Mesenchymal stem cell (in vitro differentiated cells and primary cell): ENCODE measurements at regions not wholly inside any gene's neighbourhood (a gene's known extent, or its start where the extent isn't known, plus 50 kb on each side); places are given as distances from the start of the nearest gene placed in this dataset.

Source experiments
- DNase-seq: peaks from one replicate; pipeline ENCODE4 v3.0.0-alpha.2; 2013
- H2AFZ ChIP-seq: one replicate; pipeline ENCODE4 v1.6.1; 2013; ENCODE audit warnings: low read depth, mild to moderate bottlenecking, control low read depth, inconsistent platforms, low read length, moderate library complexity
- H2AK5ac ChIP-seq: 2 replicates; pipeline ENCODE4 v1.6.1; 2013; ENCODE audit warnings: low read length, moderate library complexity, mild to moderate bottlenecking, inconsistent platforms; ENCODE audit not compliant: severe bottlenecking
- H2BK120ac ChIP-seq: one replicate; pipeline ENCODE4 v1.6.1; 2013; ENCODE audit warnings: low read depth, mild to moderate bottlenecking, inconsistent platforms, low read length, moderate library complexity
- H2BK12ac ChIP-seq, 2 experiments: one replicate each; pipeline ENCODE4 v1.6.1; 2013; ENCODE audit warnings: inconsistent platforms in 2 of 2, low read length in 2 of 2, mild to moderate bottlenecking in 2 of 2, moderate library complexity in 2 of 2, control low read depth in 1 of 2
- H2BK15ac ChIP-seq: one replicate; pipeline ENCODE4 v1.6.1; 2013; ENCODE audit warnings: mild to moderate bottlenecking, low read depth, inconsistent platforms; ENCODE audit not compliant: poor library complexity, severe bottlenecking
- H2BK5ac ChIP-seq: 2 replicates; pipeline ENCODE4 v1.6.1; 2013; ENCODE audit warnings: low read depth, mild to moderate bottlenecking, low read length, control low read depth, inconsistent platforms; ENCODE audit not compliant: poor library complexity, severe bottlenecking
- H3K14ac ChIP-seq, 2 experiments: one replicate each; pipeline ENCODE4 v1.6.1; 2013; ENCODE audit warnings: inconsistent platforms in 2 of 2, low read length in 2 of 2, control low read depth in 1 of 2, mild to moderate bottlenecking in 1 of 2, moderate library complexity in 1 of 2
- H3K18ac ChIP-seq, 2 experiments: one replicate each; pipeline ENCODE4 v1.6.1; 2013; ENCODE audit warnings: inconsistent platforms in 2 of 2, low read length in 2 of 2, control low read depth in 1 of 2, low read depth in 1 of 2, mild to moderate bottlenecking in 1 of 2
- H3K23ac ChIP-seq, 2 experiments: one replicate each; pipeline ENCODE4 v1.6.1; 2013; ENCODE audit warnings: inconsistent platforms in 2 of 2, low read length in 2 of 2, mild to moderate bottlenecking in 2 of 2, moderate library complexity in 2 of 2, control low read depth in 1 of 2
- H3K27ac ChIP-seq: 2 replicates; pipeline ENCODE4 v1.5.1; 2013; ENCODE audit warnings: mild to moderate bottlenecking, moderate library complexity, low read length, control low read depth, inconsistent platforms; ENCODE audit not compliant: poor library complexity, severe bottlenecking
- H3K27me3 ChIP-seq, 2 experiments: 2 replicates each; pipeline versions ENCODE4 v1.6.1 to v1.7.0; 2013; ENCODE audit warnings: low read length in 2 of 2, mild to moderate bottlenecking in 2 of 2, moderate library complexity in 2 of 2, control low read depth in 1 of 2, inconsistent platforms in 1 of 2; ENCODE audit not compliant: control insufficient read depth in 1 of 2, insufficient read depth in 1 of 2
- H3K36me3 ChIP-seq, 2 experiments: 2 replicates each; pipeline versions ENCODE4 v1.6.1 to v1.7.0; 2013; ENCODE audit warnings: low read length in 2 of 2, control low read depth in 1 of 2, inconsistent platforms in 1 of 2, low read depth in 1 of 2, mild to moderate bottlenecking in 1 of 2; ENCODE audit not compliant: insufficient read depth in 2 of 2, control insufficient read depth in 1 of 2
- H3K4ac ChIP-seq, 2 experiments: one replicate each; pipeline ENCODE4 v1.6.1; 2013; ENCODE audit warnings: inconsistent platforms in 2 of 2, low read length in 2 of 2, mild to moderate bottlenecking in 2 of 2, moderate library complexity in 2 of 2, control low read depth in 1 of 2, low read depth in 1 of 2
- H3K4me1 ChIP-seq: 2 replicates; pipeline ENCODE4 v1.6.1; 2013; ENCODE audit warnings: low read depth, low read length, control low read depth; ENCODE audit not compliant: control insufficient read depth, insufficient read depth
- H3K4me2 ChIP-seq: 2 replicates; pipeline ENCODE4 v1.6.1; 2013; ENCODE audit warnings: low read length, mild to moderate bottlenecking, inconsistent platforms; ENCODE audit not compliant: poor library complexity, severe bottlenecking
- H3K4me3 ChIP-seq, 2 experiments: 2 replicates each; pipeline versions ENCODE4 v1.5.1 to v1.7.0; 2013; ENCODE audit warnings: low read length in 2 of 2, mild to moderate bottlenecking in 2 of 2, control low read depth in 1 of 2, low read depth in 1 of 2; ENCODE audit not compliant: insufficient read depth in 1 of 2
- H3K79me1 ChIP-seq: replicated peaks from 2 replicates; pipeline ENCODE4 v1.6.1; 2013; ENCODE audit warnings: mild to moderate bottlenecking, control low read depth, low read length, inconsistent platforms; ENCODE audit not compliant: poor library complexity, severe bottlenecking
- H3K9ac ChIP-seq: 2 replicates; pipeline ENCODE4 v1.7.0; 2013; ENCODE audit warnings: mild to moderate bottlenecking, low read length, moderate library complexity
- H3K9me3 ChIP-seq: 2 replicates; pipeline ENCODE4 v1.7.0; 2013; ENCODE audit warnings: mild to moderate bottlenecking, low read length; ENCODE audit not compliant: control insufficient read depth
- H4K8ac ChIP-seq: one replicate; pipeline ENCODE4 v1.6.1; 2013; ENCODE audit warnings: inconsistent platforms, mild to moderate bottlenecking, low read length, moderate library complexity
- H4K91ac ChIP-seq: one replicate; pipeline ENCODE4 v1.6.1; 2013; ENCODE audit warnings: mild to moderate bottlenecking, low read length, inconsistent platforms
- WGBS: methylation state at CpG from one replicate; pipeline ENCODE4 v1.1.7; 2013; ENCODE audit warnings: mixed read lengths; 5-methylcytosine and 5-hydroxymethylcytosine counted together

DNA sequence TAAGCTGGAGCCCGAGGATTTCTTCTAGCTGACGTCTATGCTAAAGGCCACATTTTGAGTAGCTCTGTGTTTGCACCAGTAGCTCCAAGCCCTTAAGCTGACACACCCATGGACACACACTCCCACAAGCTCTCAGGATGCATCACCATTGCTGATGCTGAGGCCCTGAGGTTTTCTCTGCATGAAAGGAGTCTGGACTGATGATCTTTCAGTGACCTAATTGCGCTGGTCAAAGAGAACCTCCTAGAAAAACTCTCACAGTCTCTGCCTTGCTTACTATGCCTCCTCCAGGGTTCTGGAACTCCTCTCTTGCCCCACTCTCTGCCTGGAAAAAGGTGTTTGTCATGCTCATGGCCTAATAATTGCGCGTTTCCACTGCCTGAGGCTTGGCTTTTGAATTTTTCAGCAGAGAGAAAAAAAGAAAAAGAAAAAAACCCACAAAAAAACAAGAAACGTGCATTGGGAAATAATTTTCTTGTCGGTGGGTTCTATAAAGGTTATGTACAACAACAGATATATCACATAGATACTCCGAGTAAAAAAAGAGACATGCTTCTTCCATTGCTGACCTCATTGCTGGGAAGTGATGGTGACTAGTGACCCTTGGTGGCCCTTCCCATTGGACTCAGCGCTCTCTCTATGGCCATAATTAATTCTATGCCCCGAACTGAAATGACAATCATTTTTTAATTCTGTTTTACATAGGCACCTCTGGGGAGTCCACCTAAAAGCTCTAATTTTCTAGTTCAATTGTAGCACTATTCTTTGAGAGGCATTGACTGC, 297.0 kb downstream of the TDRD15 start:
- Histone ChIP-seq H2AK5ac (no peak overlapping the region), H3K9ac (no peak overlapping the region), H3K27ac (no peak overlapping the region), H3K4ac (no peak overlapping the region), H2BK15ac (no peak overlapping the region), H2BK5ac (no peak overlapping the region), H2BK12ac (no peak overlapping the region), H3K27me3 (no peaks in the 10 kb centered on the region), H3K79me1 (no peaks in the 10 kb centered on the region), H4K91ac (no peak overlapping the region), H3K9me3 (no peaks in the 10 kb centered on the region), H2AFZ (no peak overlapping the region), H3K14ac (no peak overlapping the region), H3K18ac (no peak overlapping the region), H2BK120ac (no peak overlapping the region), H3K4me3 (no peak overlapping the region), H4K8ac (no peak overlapping the region), H3K23ac (no peak overlapping the region), H3K4me1 (no peaks in the 10 kb centered on the region), H3K4me2 (no peak overlapping the region), H3K36me3 (no peaks in the 10 kb centered on the region)
- DNase-seq, result peak; percentile 24
- WGBS, result 94% methylated on average over 9 of the region's 10 CpGs

GRCh38 chr2:21422050-21422449, 298.3 kb downstream of the TDRD15 start:
- Histone ChIP-seq H2AK5ac (no peak overlapping the region), H2BK15ac (no peak overlapping the region), H3K14ac (no peak overlapping the region), H3K9me3 (no peaks in the 10 kb centered on the region), H2BK5ac (no peak overlapping the region), H3K79me1 (no peaks in the 10 kb centered on the region), H3K18ac (peak overlapping the region in 1 of 2 experiments; percentile 34), H3K4me1 (no peaks in the 10 kb centered on the region), H4K8ac (no peak overlapping the region), H3K27ac (no peak overlapping the region), H3K23ac (no peak overlapping the region), H2AFZ (no peak overlapping the region), H3K4me3 (no peak overlapping the region), H2BK12ac (peak overlapping the region in 1 of 2 experiments; percentile 87), H3K4me2 (no peak overlapping the region), H3K36me3 (no peaks in the 10 kb centered on the region), H3K27me3 (no peaks in the 10 kb centered on the region), H2BK120ac (no peak overlapping the region), H3K4ac (peak overlapping the region in 1 of 2 experiments; percentile 35), H4K91ac (no peak overlapping the region), H3K9ac (no peak overlapping the region)
- WGBS, result 50% methylated on average over 2 of the region's 2 CpGs
- DNase-seq, result peak; percentile 44

DNA sequence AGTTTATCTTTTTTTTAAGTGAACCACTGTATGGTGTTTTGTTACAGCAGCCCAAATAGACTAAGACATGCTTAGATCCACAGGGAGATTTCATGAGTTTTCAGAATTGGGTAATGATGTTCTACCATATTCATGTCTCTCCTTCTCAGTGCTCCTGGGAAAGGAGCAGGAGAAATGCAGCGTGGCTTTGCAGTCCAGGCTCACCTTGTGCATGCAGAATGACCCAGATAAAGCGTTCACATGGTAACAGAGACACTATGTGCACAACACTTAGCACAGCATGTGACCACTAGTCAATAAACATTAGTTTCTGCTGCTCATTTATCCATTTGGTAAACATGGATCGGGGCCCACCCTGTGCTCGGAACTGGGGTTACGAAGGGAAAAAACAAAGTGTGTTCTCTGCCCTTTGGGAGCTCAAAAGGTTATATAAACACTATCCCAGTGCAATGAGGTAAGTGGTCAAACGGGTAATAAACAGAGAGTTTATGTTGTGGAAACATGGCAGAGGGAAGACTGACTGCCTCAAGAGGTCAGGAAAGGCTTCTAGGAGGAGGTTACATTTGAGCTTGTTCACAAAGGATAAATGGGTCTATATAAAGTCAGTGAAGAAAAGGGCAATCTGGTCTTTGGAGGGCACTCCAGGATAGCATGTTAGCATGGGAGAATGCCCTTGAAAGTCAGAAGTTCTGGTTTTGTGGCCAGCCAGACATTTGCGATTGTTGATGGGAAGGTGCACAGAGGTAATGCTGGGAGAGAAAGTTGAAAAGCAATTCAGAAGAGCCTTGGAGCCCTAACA, 299.2 kb downstream of the TDRD15 start:
- Histone ChIP-seq H3K18ac (peak overlapping the region in 1 of 2 experiments; percentile 31), H3K4me2 (no peak overlapping the region), H3K14ac (no peak overlapping the region), H3K4me1 (no peaks in the 10 kb centered on the region), H3K9me3 (no peaks in the 10 kb centered on the region), H4K8ac (no peak overlapping the region), H2BK120ac (no peak overlapping the region), H2AK5ac (no peak overlapping the region), H3K79me1 (no peaks in the 10 kb centered on the region), H3K23ac (no peak overlapping the region), H2AFZ (no peak overlapping the region), H3K9ac (no peak overlapping the region), H2BK12ac (peak overlapping the region in 1 of 2 experiments; percentile 65), H3K27me3 (no peaks in the 10 kb centered on the region), H2BK5ac (no peak overlapping the region), H3K36me3 (no peaks in the 10 kb centered on the region), H2BK15ac (no peak overlapping the region), H3K27ac (no peak overlapping the region), H3K4ac (peak overlapping the region in 1 of 2 experiments; percentile 45), H3K4me3 (no peak overlapping the region), H4K91ac (peak overlapping the region; percentile 19)
- WGBS, result 53% methylated on average over 7 of the region's 7 CpGs
- peak; percentile 90 for DNase-seq

GRCh38 chr2:21423854-21424253, 300.1 kb downstream of the TDRD15 start:
- peak overlapping the region; percentile 26 for H2BK15ac ChIP-seq
- H2BK120ac ChIP-seq, result no peak overlapping the region
- no peak overlapping the region for H3K4me3 ChIP-seq
- DNase-seq, result peak; percentile 52
- peak overlapping the region in 1 of 2 experiments; percentile 65 for H2BK12ac ChIP-seq
- 74% methylated on average over 5 of the region's 5 CpGs for WGBS
- no peak overlapping the region for H3K14ac ChIP-seq
- no peaks in the 10 kb centered on the region for H3K79me1 ChIP-seq
- no peak overlapping the region for H3K27ac ChIP-seq
- no peak overlapping the region for H2AK5ac ChIP-seq
- peak overlapping the region; percentile 37 to 45 for H3K4ac ChIP-seq
- H3K23ac ChIP-seq, result no peak overlapping the region
- peak overlapping the region in 1 of 2 experiments; percentile 31 for H3K18ac ChIP-seq
- H3K4me2 ChIP-seq, result no peak overlapping the region
- H3K4me1 ChIP-seq, result no peaks in the 10 kb centered on the region
- H2AFZ ChIP-seq, result no peak overlapping the region
- no peaks in the 10 kb centered on the region for H3K27me3 ChIP-seq
- H2BK5ac ChIP-seq, result no peak overlapping the region
- H4K91ac ChIP-seq, result peak overlapping the region; percentile 19
- H4K8ac ChIP-seq, result no peak overlapping the region
- no peak overlapping the region for H3K9ac ChIP-seq
- no peaks in the 10 kb centered on the region for H3K36me3 ChIP-seq
- peaks cover 2% of the 10 kb centered on the region for H3K9me3 ChIP-seq
